HuH-7.5 (cell line): ENCODE measurements at regions not wholly inside any gene's neighbourhood (a gene's known extent, or its start where the extent isn't known, plus 50 kb on each side); places are given as distances from the start of the nearest gene placed in this dataset.
"Not testable (repeated sequence)": the region's sequence is repeated elsewhere in the genome, so short reads cannot be mapped to it uniquely, and the experiment has no call there.

Experiments used
- DNase-seq: peaks from one replicate; pipeline ENCODE4 v3.0.0; 2011; ENCODE audit warnings: low spot score

- not testable (repeated sequence) for DNase-seq
Measured at GRCh38 chr16:18148132-18148531, 188.4 kb downstream of the NPIPA8 start.

- DNase-seq = not testable (repeated sequence)
Measured at GRCh38 chr16:18146601-18147142, 189.9 kb downstream of the NPIPA8 start.

DNA sequence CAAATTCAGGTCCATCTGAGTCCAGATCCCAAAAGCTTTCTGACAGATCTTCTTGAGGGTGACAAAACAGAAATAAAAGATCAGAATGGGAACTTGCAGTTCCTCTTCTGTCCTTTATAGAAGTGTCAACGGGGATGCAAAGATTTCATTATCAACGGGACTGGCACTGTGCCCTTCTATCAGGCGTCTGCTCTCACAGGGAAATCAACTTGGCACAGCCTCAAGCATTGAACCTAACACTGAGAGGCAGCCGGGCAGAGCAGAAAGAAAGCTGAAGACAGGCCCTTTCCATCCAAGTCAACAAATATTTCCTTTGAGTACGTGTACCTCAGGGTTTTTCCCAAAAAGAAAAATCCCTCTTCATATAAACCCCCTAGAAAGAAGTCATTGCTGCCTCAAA, 194.5 kb downstream of the NPIPA8 start:
- DNase-seq = not testable (repeated sequence)

GRCh38 chr16:18136288-18136687, 200.2 kb downstream of the NPIPA8 start:
- not testable (repeated sequence) for DNase-seq

- DNase-seq = not testable (repeated sequence)
Measured at GRCh38 chr16:18135024-18135423, 201.5 kb downstream of the NPIPA8 start.

DNA sequence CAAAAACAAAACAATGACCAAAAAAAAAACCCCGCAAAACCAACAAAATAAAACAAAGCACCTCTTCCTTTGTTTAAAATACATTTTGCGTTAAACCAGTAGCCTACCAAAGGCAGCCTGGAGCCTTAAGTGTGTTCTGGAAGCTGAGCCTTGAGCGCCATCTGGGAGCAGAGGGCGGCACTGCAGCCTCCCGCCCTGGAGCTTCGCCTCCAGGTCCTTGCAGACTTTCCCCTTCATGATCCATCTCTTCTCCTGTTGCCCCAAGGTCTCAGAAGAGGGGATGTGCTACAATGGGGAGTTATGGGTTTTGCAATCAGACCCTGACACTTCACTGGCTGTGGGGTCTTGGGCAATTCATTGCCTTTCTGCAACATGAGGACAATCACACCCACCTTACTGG, 204.9 kb downstream of the NPIPA8 start:
- DNase-seq = not testable (repeated sequence)

- DNase-seq = not testable (repeated sequence)
Measured at GRCh38 chr16:18130478-18131120, 205.9 kb downstream of the NPIPA8 start.

DNA sequence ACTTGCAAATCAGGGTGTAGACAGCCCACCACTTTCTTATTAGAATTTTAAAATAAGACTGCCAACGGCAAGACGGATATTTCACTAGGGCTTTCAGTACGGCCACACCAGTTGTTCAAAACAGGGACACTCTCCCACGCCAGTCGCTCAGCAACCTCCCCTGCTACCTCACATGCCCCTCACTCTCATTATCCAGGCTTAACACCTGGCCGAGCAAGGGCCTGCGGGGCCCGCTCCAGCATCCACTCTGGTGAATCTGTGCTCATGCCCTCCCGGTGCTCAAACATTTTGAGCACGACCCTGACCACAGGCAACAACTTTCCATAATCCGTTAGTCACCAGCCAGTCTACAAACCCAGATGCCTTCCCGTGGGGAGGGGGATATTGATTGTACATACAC, 209.5 kb downstream of the NPIPA8 start:
- DNase-seq = not testable (repeated sequence)

DNA sequence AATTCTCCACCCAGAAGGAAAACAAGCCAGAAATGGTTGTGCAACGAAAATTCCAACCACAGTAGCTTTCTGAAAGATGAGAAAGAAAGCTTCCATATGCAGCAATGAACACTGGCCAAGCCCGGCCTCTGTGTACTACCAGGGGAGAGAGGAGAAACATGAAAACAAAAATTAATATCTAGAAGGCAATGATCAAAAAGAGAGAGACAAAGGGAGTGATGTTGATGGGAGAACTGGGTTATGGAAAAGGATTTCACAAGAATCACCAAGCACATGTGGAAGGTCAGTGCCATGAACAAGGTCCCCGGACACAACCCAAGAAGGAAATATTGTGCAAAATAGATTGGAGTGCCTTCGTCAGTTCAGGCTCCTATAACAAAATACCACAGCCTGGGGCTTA, 217.4 kb downstream of the NPIPA8 start:
- not testable (repeated sequence) for DNase-seq

GRCh38 chr16:18118684-18119083, 217.9 kb downstream of the NPIPA8 start:
- DNase-seq = not testable (repeated sequence)

DNA sequence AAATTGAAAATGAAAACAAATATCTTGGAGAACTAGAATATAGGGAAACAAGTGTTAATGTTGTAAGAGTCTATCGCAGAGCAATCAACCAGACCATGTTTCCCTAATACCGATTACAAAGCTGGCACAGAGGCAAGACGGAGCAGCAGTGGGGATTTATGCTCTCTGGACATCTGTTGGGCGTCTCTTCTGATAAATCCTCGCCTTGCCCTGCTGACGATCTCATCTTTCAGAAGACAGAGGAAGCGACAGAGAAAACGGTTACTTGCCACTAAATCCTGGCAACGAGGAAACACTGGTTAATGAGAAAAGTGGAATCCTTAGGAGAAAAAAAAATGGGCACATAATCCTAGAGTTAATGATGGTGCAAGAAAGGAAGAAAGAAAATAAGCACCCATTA, 218.5 kb downstream of the NPIPA8 start:
- not testable (repeated sequence) for DNase-seq

DNA sequence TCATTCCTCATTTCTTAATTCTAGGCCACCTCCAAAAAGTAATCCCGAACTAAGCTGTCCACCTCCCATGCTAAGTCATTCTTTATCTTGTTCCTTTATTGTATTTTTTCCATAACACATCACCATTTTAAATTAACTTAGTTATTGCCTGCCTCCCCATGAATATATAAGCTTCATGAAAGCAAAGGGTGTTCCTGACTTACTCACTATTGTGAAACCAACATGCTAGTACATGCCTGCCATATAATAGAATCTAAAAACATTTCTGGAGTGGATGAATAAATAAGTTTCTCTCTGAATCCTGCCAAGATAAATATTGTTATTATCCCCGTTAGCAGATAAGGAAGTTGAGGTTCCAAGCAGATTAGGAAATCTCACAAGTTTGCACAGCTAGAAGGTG, 232.1 kb downstream of the NPIPA8 start:
- DNase-seq = not testable (repeated sequence)

DNA sequence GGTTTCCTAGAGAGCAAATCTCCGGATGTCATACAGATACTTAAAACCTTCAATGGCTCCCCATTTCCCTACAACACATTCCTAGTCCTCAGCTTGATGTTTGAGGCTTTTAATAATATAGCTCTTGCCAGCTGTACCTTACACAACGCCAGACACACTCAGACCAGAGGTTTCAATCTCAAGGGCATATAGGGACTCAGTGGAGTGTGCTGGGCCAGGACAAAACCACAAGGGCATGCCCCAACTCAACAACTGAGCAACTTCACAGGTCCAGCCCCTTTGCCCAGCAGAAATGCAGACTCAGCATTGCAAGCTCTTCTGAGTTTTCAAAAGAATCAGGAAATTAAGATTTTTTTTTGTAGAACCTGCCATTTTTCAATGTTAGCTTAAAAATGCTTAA, 235.5 kb downstream of the NPIPA8 start:
- not testable (repeated sequence) for DNase-seq

DNA sequence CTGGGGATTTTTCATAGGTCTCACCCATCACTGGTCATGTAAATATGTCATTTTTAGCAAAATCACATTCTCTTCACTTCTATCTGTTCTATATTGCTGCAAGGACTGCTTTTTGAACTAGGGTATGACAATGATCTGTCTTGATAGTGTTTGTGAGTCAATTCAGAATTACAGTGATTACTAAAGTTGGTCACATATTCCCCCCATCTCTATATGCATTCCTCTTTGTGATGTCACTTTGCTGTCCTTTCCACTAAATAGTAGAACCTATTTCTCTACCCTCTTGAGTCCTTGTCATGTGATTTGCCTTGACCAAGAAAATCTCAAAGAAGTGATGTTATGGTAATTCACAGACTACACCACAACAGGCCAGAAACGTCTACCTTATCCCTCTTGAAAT, 243.9 kb downstream of the NPIPA8 start:
- not testable (repeated sequence) for DNase-seq

- DNase-seq = not testable (repeated sequence)
Measured at GRCh38 chr16:18080658-18081363, 255.7 kb downstream of the NPIPA8 start.

DNA sequence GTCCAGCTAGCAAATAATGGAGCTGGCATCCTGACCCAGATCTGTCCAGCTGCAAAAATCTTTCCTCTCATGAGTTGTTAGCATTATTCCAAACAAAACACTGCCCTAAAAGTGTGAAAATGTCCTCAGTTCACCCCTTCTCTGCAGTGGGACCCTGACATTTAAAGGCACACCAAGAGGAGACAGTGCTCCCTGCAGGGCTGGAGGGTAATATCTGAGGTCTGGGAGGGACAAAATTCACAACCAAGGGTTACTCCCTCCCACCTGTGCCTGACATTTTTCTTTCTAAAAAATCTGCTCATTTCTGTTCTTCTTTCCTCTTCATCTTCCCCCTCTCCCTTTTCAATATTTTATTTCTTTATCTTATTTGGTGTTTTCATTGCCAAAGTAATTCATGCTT, 258.6 kb downstream of the NPIPA8 start:
- not testable (repeated sequence) for DNase-seq

DNA sequence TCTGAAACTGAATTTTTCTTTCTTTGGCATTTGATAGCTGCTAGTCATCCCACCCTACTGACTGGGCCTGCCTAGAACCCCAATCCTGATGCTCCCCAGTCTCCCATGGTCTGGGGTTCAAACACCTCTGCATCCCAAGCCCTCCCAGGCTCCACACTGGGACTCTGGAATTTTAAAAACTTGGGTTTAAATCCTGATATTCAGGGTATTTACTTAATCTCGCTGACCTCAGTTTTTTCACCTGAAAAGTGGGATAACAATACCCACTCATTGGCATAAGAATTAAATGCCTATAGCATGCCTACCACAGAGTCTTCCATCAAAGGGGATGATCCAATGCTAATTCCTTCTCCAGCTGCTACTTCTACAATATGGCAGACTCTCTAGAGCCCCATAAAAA, 264.4 kb downstream of the NPIPA8 start:
- no peak for DNase-seq

- DNase-seq = no peak
Measured at GRCh38 chr16:18069683-18070082, 266.9 kb downstream of the NPIPA8 start.

DNA sequence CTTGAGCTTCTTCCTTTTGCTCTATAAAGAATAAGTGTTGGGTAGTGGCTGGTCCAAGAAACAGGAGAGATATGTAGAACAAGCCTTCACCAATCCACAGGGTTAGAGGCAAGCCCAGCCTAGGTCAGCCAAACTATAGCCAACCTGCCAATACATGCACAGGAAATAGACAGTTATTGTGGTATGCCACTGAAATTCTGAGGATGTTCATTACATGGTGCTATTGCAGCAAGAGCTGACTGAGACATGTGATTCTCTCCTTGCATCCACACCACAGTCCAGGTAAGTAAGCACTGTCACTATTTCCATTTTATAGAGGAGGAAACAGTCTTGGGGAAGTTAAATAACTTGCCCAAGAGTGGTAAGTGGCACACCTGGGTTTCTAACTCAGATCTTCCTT, 268.1 kb downstream of the NPIPA8 start:
- no peak for DNase-seq

- no peak for DNase-seq
Measured at GRCh38 chr16:18062713-18063112, 273.8 kb downstream of the NPIPA8 start.

DNA sequence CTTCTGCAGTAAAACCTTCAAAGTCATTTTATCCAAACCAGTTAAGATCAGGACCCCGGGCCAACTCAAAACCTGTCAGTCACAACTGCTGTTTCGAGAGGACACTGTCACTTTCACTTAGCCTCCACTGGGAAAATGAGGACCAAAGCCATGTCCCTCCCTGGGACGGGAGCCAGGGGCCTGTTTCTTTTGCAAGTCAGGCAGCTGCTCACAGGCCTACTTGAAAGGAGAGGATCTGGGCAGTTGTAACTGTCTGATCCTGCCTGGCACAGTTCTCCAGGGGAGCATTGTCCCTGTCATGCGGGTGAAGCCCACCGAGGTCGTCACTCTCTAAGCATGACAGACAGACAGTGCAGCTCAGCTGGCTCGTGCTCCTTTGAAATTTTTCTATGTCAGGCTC, 276.2 kb downstream of the NPIPA8 start:
- no peak for DNase-seq

DNA sequence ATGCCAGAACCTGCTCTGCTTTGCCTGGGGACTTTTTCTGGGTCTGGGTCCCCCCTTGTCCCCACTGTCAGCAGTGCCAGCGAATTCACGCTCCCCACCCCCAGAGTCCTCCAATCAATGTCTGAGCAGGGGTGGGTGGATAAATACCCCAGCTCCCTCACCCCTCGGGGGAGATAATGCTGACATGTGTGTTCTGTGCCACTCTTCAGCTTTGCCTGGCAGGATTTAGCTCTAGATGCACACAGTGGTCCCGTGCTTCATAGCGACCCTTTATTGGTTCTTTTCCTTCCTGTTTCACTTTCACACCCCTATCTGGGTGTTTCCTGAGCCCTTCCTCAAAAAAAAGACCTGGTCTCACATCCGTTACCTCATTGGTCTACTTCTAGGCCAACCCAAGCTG, 277.0 kb downstream of the NPIPA8 start:
- DNase-seq = no peak

- no peak for DNase-seq
Measured at GRCh38 chr16:18059089-18059488, 277.4 kb downstream of the NPIPA8 start.
